B cell (primary cell): ENCODE measurements at regions not wholly inside any gene's neighbourhood (a gene's known extent, or its start where the extent isn't known, plus 50 kb on each side); places are given as distances from the start of the nearest gene placed in this dataset.

Source experiments
- ATAC-seq: fragments of 200-7000 bp; cut with Tn5 transposase; one replicate; pipeline ENCODE4 v1.10.0; 2021; ENCODE audit warnings: low read depth, mild to moderate bottlenecking, moderate number of reproducible peaks, moderate library complexity
- CTCF ChIA-PET: fragments of 350-600 bp; sonication (Branson Sonifier 250); formaldehyde crosslinking; loops from one replicate; lab custom pipeline; 2021; ENCODE audit warnings: antibody characterized with exemption, inconsistent platforms; lab: Charles Lee
- POLR2A ChIA-PET: fragments of 350-600 bp; sonication (Branson Sonifier 250); formaldehyde crosslinking; loops from one replicate; lab custom pipeline; 2021; ENCODE audit warnings: antibody characterized with exemption; lab: Charles Lee
- DNase-seq: peaks from one replicate; pipeline ENCODE4 v3.0.0; 2013
- H2AFZ ChIP-seq: 2 replicates; pipeline ENCODE4 v1.6.1; 2012; ENCODE audit warnings: mild to moderate bottlenecking, low read depth, low read length; ENCODE audit not compliant: insufficient read depth, poor library complexity, severe bottlenecking
- H3K27ac ChIP-seq, 2 donors: 1 replicate in 1 of 2; 2 replicates in 1 of 2; pipeline ENCODE4 v1.5.1; 2012 to 2013; ENCODE audit warnings: low read length in 2 of 2, mild to moderate bottlenecking in 2 of 2, moderate library complexity in 1 of 2
- H3K27me3 ChIP-seq, 4 experiments: fragments of 200-600 bp in 1 of 4; sonication (generic) in 1 of 4; replicated peaks in 1 of 4; 1 replicate in 2 of 4; 2 replicates in 2 of 4; pipeline versions ENCODE4 v1.6.1 to v1.7.0; 2013 to 2016; ENCODE audit warnings: low read length in 3 of 4, mild to moderate bottlenecking in 2 of 4, mixed read lengths in 1 of 4, moderate library complexity in 1 of 4; ENCODE audit not compliant: insufficient read depth in 4 of 4, control insufficient read depth in 3 of 4; ENCODE audit errors: control extremely low read depth in 1 of 4
- H3K36me3 ChIP-seq, 2 experiments: replicated peaks in 1 of 2; 1 replicate in 1 of 2; 2 replicates in 1 of 2; pipeline versions ENCODE4 v1.6.1 to v1.7.1; 2013; ENCODE audit warnings: low read length in 1 of 2; ENCODE audit not compliant: insufficient read depth in 2 of 2, control insufficient read depth in 1 of 2; ENCODE audit errors: control extremely low read depth in 1 of 2, extremely low read depth in 1 of 2
- H3K4me1 ChIP-seq, 2 donors: fragments of 200-600 bp in 1 of 2; sonication (generic) in 1 of 2; 1 replicate in 1 of 2; 2 replicates in 1 of 2; pipeline versions ENCODE4 v1.5.1 to v1.6.1; 2013 to 2017; ENCODE audit warnings: low read length in 2 of 2; ENCODE audit not compliant: control insufficient read depth in 2 of 2, insufficient read depth in 2 of 2
- H3K4me2 ChIP-seq: replicated peaks from 2 replicates; pipeline ENCODE3; 2012; ENCODE audit warnings: mild to moderate bottlenecking, low read depth, low read length; ENCODE audit not compliant: poor library complexity, severe bottlenecking
- H3K4me3 ChIP-seq, 5 experiments: fragments of 200-600 bp in 1 of 5; sonication (generic) in 1 of 5; 1 replicate in 3 of 5; 2 replicates in 2 of 5; pipeline versions ENCODE4 v1.5.1 to v1.7.0; 2011 to 2016; ENCODE audit warnings: low read length in 4 of 5, mild to moderate bottlenecking in 4 of 5, low read depth in 2 of 5, control low read depth in 1 of 5, moderate library complexity in 1 of 5; ENCODE audit not compliant: insufficient read depth in 1 of 5; ENCODE audit errors: control extremely low read depth in 1 of 5, extremely low read depth in 1 of 5
- H3K79me2 ChIP-seq: fragments of 200-600 bp; sonication (generic); one replicate; pipeline ENCODE4 v1.6.0; 2016; ENCODE audit warnings: low read length; ENCODE audit not compliant: control insufficient read depth, insufficient read depth
- H3K9ac ChIP-seq: fragments of 200-600 bp; sonication (generic); 2 replicates; pipeline ENCODE4 v1.6.1; 2017; ENCODE audit warnings: mild to moderate bottlenecking, low read length, moderate library complexity
- H3K9me3 ChIP-seq, 3 donors: one replicate each; pipeline versions ENCODE4 v1.6.1 to v1.7.1; 2013; ENCODE audit warnings: low read length in 2 of 3; ENCODE audit not compliant: control insufficient read depth in 2 of 3, insufficient read depth in 1 of 3; ENCODE audit errors: control extremely low read depth in 1 of 3
- H4K20me1 ChIP-seq: 2 replicates; pipeline ENCODE4 v1.6.0; 2012; ENCODE audit warnings: mild to moderate bottlenecking, low read length; ENCODE audit not compliant: insufficient read depth, control insufficient read depth, poor library complexity, severe bottlenecking
- H3K27ac Mint-ChIP-seq: one replicate; pipeline ENCODE4 v1.8.0; 2021; ENCODE audit warnings: mixed read lengths
- H3K27me3 Mint-ChIP-seq: one replicate; pipeline ENCODE4 v1.8.0; 2021; ENCODE audit warnings: mixed read lengths
- H3K4me1 Mint-ChIP-seq: one replicate; pipeline ENCODE4 v1.8.0; 2021; ENCODE audit warnings: mixed read lengths
- H3K4me3 Mint-ChIP-seq: one replicate; pipeline ENCODE4 v1.8.0; 2021; ENCODE audit warnings: mixed read lengths
- H3K9me3 Mint-ChIP-seq: one replicate; pipeline ENCODE4 v1.8.0; 2022; ENCODE audit warnings: mixed read lengths; ENCODE audit not compliant: insufficient read depth
- CTCF ChIP-seq: fragments of 200-600 bp; IDR thresholded peaks from one replicate; pipeline ENCODE4 v1.8.0; 2022; ENCODE audit warnings: antibody characterized with exemption, mild to moderate bottlenecking
- EZH2 ChIP-seq: IDR thresholded peaks from 2 replicates; pipeline ENCODE4 v1.6.1; 2012; ENCODE audit warnings: borderline replicate concordance, low read depth, mild to moderate bottlenecking, moderate library complexity, low read length; ENCODE audit not compliant: insufficient read depth, poor library complexity, severe bottlenecking
- WGBS: methylation state at CpG from one replicate; pipeline ENCODE4 v1.1.5; 2013; ENCODE audit warnings: missing lambda C conversion rate; ENCODE audit not compliant: insufficient coverage; 5-methylcytosine and 5-hydroxymethylcytosine counted together
- intact Hi-C: fragments of 100-400 bp; cut with micrococcal nuclease; formaldehyde crosslinking; loops from one replicate; pipeline ENCODE4 v1.10.0; 2022

GRCh38 chr6:139452148-139452876 lies 77.9 kb upstream of the CITED2 start:
- Histone ChIP-seq H3K9me3 (no peaks in the 10 kb centered on the region), H3K4me2 (no peak overlapping the region), H3K27ac (no peak overlapping the region), H3K79me2 (no peaks in the 10 kb centered on the region), H3K27me3 (no peaks in the 10 kb centered on the region), H3K4me3 (no peak overlapping the region), H3K4me1 (no peaks in the 10 kb centered on the region), H3K9ac (no peak overlapping the region), H4K20me1 (no peaks in the 10 kb centered on the region), H3K36me3 (no peaks in the 10 kb centered on the region), H2AFZ (no peak overlapping the region)
- H3K27me3 Mint-ChIP-seq = no peaks in the 10 kb centered on the region
- TF ChIP-seq EZH2 (no peak), CTCF (no peak)
- ATAC-seq (no peak), DNase-seq (no peak)
- ChIA-PET CTCF (no interaction called here), POLR2A (no interaction called here)
- intact Hi-C loops = no loop called here
- no peak overlapping the region for H3K27ac Mint-ChIP-seq
- no peaks in the 10 kb centered on the region for H3K9me3 Mint-ChIP-seq
- no peak overlapping the region for H3K4me3 Mint-ChIP-seq
- 100% methylated on average over 2 of the region's 2 CpGs for WGBS
- peaks cover 10% of the 10 kb centered on the region for H3K4me1 Mint-ChIP-seq

- Mint-ChIP-seq H3K4me1 (peaks cover 10% of the 10 kb centered on the region), H3K27me3 (no peaks in the 10 kb centered on the region), H3K4me3 (no peak overlapping the region), H3K9me3 (no peaks in the 10 kb centered on the region), H3K27ac (no peak overlapping the region)
- Histone ChIP-seq H3K27ac (no peak overlapping the region), H3K9ac (no peak overlapping the region), H3K4me3 (no peak overlapping the region), H3K9me3 (no peaks in the 10 kb centered on the region), H3K36me3 (no peaks in the 10 kb centered on the region), H3K79me2 (no peaks in the 10 kb centered on the region), H4K20me1 (no peaks in the 10 kb centered on the region), H2AFZ (no peak overlapping the region), H3K4me2 (no peak overlapping the region), H3K4me1 (no peaks in the 10 kb centered on the region), H3K27me3 (no peaks in the 10 kb centered on the region)
- DNase-seq (no peak), ATAC-seq (no peak)
- intact Hi-C loops = no loop called here
- TF ChIP-seq CTCF = no peak
- TF ChIP-seq EZH2 = no peak
- ChIA-PET CTCF (interaction anchor here (0.7 kb wide), 1 partner anchor 709 kb away, joined by 4 read pairs; no protein-coding TSS in a partner anchor), POLR2A (no interaction called here)
Observed at GRCh38 chr6:139449611-139450000, 75.2 kb upstream of the CITED2 start.
